ENCODE measurements at regions not wholly inside any gene's neighbourhood (a gene's known extent, or its start where the extent isn't known, plus 50 kb on each side); places are given as distances from the start of the nearest gene placed in this dataset.
A peak's percentile ranks its signal among the peaks of the same experiment; 100 is the strongest.

GRCh38 chr1:110816945-110817344 lies 56.0 kb upstream of the CD53 start:
- in situ Hi-C loops (cut with MboI; ENCODE audit: low sequenced_read_pairs, unreplicated experiment), result no loop called here
- no peak for TF ChIP-seq CTCF (IDR thresholded peaks at IDR 0.05; ENCODE audit: borderline replicate concordance, control extremely low read depth, extremely low read depth, insufficient read depth, missing control alignments)
- no peak for DNase-seq (ENCODE audit: low spot score)

GRCh38 chr1:110811529-110811928 lies 61.4 kb upstream of the CD53 start:
- in situ Hi-C loops (cut with MboI; ENCODE audit: low sequenced_read_pairs, unreplicated experiment), result no loop called here
- TF ChIP-seq CTCF (IDR thresholded peaks at IDR 0.05; ENCODE audit: borderline replicate concordance, control extremely low read depth, extremely low read depth, insufficient read depth, missing control alignments), result no peak
- DNase-seq (ENCODE audit: low spot score), result no peak

- no peak for DNase-seq (ENCODE audit: low spot score)
- in situ Hi-C loops (cut with MboI; ENCODE audit: low sequenced_read_pairs, unreplicated experiment), result no loop called here
- no peak for TF ChIP-seq CTCF (IDR thresholded peaks at IDR 0.05; ENCODE audit: borderline replicate concordance, control extremely low read depth, extremely low read depth, insufficient read depth, missing control alignments)
Measured at GRCh38 chr1:110800079-110800478, 72.9 kb upstream of the CD53 start.

- no peak for DNase-seq (ENCODE audit: low spot score)
- in situ Hi-C loops (cut with MboI; ENCODE audit: low sequenced_read_pairs, unreplicated experiment), result no loop called here
- no peak for TF ChIP-seq CTCF (IDR thresholded peaks at IDR 0.05; ENCODE audit: borderline replicate concordance, control extremely low read depth, extremely low read depth, insufficient read depth, missing control alignments)
Measured at GRCh38 chr1:110798691-110799256, 74.2 kb upstream of the CD53 start.

- no peak for DNase-seq (ENCODE audit: low spot score)
- TF ChIP-seq CTCF (IDR thresholded peaks at IDR 0.05; ENCODE audit: borderline replicate concordance, control extremely low read depth, extremely low read depth, insufficient read depth, missing control alignments), result no peak
- in situ Hi-C loops (cut with MboI; ENCODE audit: low sequenced_read_pairs, unreplicated experiment), result loop anchor here (10.0 kb wide), 1 partner anchor 206 kb away; no protein-coding TSS in a partner anchor
Measured at GRCh38 chr1:110788673-110789072, 84.3 kb upstream of the CD53 start.

GRCh38 chr1:110787328-110788071 lies 85.4 kb upstream of the CD53 start:
- no peak for TF ChIP-seq CTCF (IDR thresholded peaks at IDR 0.05; ENCODE audit: borderline replicate concordance, control extremely low read depth, extremely low read depth, insufficient read depth, missing control alignments)
- DNase-seq (ENCODE audit: low spot score), result peak; percentile 27
- in situ Hi-C loops (cut with MboI; ENCODE audit: low sequenced_read_pairs, unreplicated experiment), result loop anchor here (10.0 kb wide), 1 partner anchor 207 kb away; no protein-coding TSS in a partner anchor

Measured in GM13976 (cell line).